ENCODE measurements at regions not wholly inside any gene's neighbourhood (a gene's known extent, or its start where the extent isn't known, plus 50 kb on each side); places are given as distances from the start of the nearest gene placed in this dataset.
A peak's percentile ranks its signal among the peaks of the same experiment; 100 is the strongest.

- TF ChIP-seq, protein P1, sequence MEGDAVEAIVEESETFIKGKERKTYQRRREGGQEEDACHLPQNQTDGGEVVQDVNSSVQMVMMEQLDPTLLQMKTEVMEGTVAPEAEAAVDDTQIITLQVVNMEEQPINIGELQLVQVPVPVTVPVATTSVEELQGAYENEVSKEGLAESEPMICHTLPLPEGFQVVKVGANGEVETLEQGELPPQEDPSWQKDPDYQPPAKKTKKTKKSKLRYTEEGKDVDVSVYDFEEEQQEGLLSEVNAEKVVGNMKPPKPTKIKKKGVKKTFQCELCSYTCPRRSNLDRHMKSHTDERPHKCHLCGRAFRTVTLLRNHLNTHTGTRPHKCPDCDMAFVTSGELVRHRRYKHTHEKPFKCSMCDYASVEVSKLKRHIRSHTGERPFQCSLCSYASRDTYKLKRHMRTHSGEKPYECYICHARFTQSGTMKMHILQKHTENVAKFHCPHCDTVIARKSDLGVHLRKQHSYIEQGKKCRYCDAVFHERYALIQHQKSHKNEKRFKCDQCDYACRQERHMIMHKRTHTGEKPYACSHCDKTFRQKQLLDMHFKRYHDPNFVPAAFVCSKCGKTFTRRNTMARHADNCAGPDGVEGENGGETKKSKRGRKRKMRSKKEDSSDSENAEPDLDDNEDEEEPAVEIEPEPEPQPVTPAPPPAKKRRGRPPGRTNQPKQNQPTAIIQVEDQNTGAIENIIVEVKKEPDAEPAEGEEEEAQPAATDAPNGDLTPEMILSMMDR (IDR thresholded peaks at IDR 0.05): no peak
- H3K27ac ChIP-seq: no peak overlapping the region
Measured at GRCh38 chr6:140684776-140685550, 1310.5 kb upstream of the CITED2 start.

DNA sequence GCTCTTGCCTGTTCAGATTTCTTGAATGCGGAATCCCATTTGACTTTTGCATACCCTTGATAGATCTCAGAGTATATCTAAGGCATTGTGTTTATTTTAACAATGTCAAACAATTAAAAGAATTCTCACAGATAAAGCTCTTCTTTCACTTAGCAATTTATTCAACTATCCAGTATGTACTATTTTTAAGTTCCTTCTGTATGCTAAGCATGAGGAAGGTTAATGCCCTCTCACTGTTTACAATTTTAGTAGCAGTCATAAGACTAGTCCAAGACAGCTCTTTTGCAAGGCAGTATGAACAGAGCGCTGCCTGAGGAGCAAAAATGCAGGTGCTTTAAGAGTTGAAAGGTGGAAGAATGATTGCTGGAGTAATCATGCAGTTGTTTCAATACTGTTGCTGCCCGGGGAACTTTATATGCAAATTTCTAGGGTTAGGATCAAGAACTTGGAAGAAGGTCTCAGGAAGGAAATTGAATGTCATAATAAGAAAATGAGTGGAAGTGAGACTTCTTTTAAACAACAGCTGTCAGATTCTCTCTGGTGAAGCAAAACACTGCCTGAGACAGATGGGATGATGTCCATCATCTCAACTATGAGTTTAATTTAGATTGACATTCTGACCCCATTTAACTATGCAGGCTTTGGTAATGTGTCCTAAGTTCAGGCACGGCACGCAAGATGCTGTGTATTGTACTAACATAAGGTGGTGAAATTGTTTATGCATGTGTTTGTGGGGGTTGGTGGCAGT is 1303.5 kb upstream of the CITED2 start:
- H3K27ac ChIP-seq: no peak overlapping the region
- TF ChIP-seq ZFX (IDR thresholded peaks at IDR 0.05; ENCODE audit: borderline replicate concordance): no peak
- TF ChIP-seq, protein P1 (IDR thresholded peaks at IDR 0.05): no peak

GRCh38 chr6:140671926-140672325 is 1297.5 kb upstream of the CITED2 start:
- TF ChIP-seq, protein P1 (IDR thresholded peaks at IDR 0.05): peak; percentile 59
- no peak for TF ChIP-seq ZFX (IDR thresholded peaks at IDR 0.05; ENCODE audit: borderline replicate concordance)

DNA sequence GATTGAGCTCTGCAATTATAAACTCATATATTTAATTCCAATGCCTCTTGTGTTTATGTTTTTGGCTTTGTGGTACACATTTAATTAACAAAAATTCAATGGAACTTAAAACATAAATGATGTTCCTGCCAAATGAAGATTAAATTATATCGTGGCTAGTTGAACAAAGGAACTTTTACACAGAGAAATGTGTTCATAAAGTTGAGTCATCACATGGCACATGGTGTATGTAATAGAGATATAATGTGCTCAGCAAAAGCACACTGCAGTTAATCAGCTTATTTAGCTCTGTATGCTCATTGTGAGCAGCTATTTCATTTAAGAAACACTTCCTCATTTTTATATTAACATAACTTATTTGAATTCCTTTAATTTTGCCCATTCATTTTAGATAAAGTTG is 1295.6 kb upstream of the CITED2 start:
- H3K27ac ChIP-seq: no peak overlapping the region
- TF ChIP-seq ZFX (IDR thresholded peaks at IDR 0.05; ENCODE audit: borderline replicate concordance): no peak
- TF ChIP-seq, protein P1 (IDR thresholded peaks at IDR 0.05): no peak

More at GRCh38 chr6:140671926-140672325, 1297.5 kb upstream of the CITED2 start:
- no peak overlapping the region for H3K27ac ChIP-seq

GRCh38 chr6:140669321-140669720 is 1294.9 kb upstream of the CITED2 start:
- H3K27ac ChIP-seq: no peak overlapping the region
- TF ChIP-seq, protein P1 (IDR thresholded peaks at IDR 0.05): no peak
- TF ChIP-seq ZFX (IDR thresholded peaks at IDR 0.05; ENCODE audit: borderline replicate concordance): no peak

- H3K27ac ChIP-seq: no peak overlapping the region
- TF ChIP-seq, protein P1 (IDR thresholded peaks at IDR 0.05): no peak
- no peak for TF ChIP-seq ZFX (IDR thresholded peaks at IDR 0.05; ENCODE audit: borderline replicate concordance)
Measured at GRCh38 chr6:140663772-140664171, 1289.3 kb upstream of the CITED2 start.

DNA sequence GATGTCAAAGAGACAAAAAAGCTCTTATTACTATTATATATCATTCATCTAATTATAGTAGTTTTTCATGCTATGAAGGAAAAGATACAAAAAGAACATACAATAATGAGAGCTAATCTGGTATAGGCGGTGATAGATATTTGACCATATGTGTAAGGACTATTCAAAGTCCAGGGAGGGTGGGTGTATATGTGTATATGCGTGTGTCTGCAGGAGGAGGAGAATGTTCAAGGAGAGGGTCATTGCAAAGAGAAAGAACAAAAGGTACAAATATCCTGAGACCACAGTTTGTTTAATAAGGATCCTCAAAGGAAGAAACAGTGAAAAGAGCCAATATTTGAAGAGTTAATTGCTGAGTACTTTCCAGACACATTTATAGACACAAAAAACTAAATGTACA is 1288.6 kb upstream of the CITED2 start:
- no peak for TF ChIP-seq ZFX (IDR thresholded peaks at IDR 0.05; ENCODE audit: borderline replicate concordance)
- TF ChIP-seq, protein P1 (IDR thresholded peaks at IDR 0.05): no peak
- no peak overlapping the region for H3K27ac ChIP-seq
